ENCODE measurements at regions not wholly inside any gene's neighbourhood (a gene's known extent, or its start where the extent isn't known, plus 50 kb on each side); places are given as distances from the start of the nearest gene placed in this dataset.

GRCh38 chr10:105774351-105774750, 1133.3 kb downstream of the SORCS3 start:
- POLR2A ChIA-PET, result no interaction called here
- no peak overlapping the region for H3K27ac ChIP-seq (ENCODE audit: insufficient read depth, low read depth, low read length)
- no peaks in the 10 kb centered on the region for H3K9me1 ChIP-seq (replicated peaks; ENCODE audit: control insufficient read depth, extremely low read depth, insufficient read depth, low read length)
- dilution Hi-C loops (cut with MboI; ENCODE audit: extremely low pct_ligation_motif_present, low sequenced_read_pairs), result no loop called here
- CTCF ChIA-PET, result no interaction called here
- no peak overlapping the region for H3K4me2 ChIP-seq (ENCODE audit: insufficient read depth, low read length)
- H4K20me1 ChIP-seq (replicated peaks; ENCODE audit: control insufficient read depth, extremely low read depth, insufficient read depth, low read length), result no peaks in the 10 kb centered on the region
- H3K9me3 ChIP-seq (replicated peaks; ENCODE audit: control insufficient read depth, insufficient read depth, low read length), result peaks cover under 1% of the 10 kb centered on the region
- no peak overlapping the region for H3K4me3 ChIP-seq (replicated peaks in 1 of 3; ENCODE audit: insufficient read depth in 1 of 3, low read depth in 1 of 3, low read length in 3 of 3)
- no peak for FAIRE-seq
- no peak for DNase-seq (ENCODE audit: low read depth, low spot score)
- no peaks in the 10 kb centered on the region for H3K4me1 ChIP-seq (ENCODE audit: control insufficient read depth, extremely low read depth, insufficient read depth, low read length)
- H3K27me3 ChIP-seq (ENCODE audit: control insufficient read depth in 2 of 2, insufficient read depth in 2 of 2, low read length in 2 of 2), result no peaks in the 10 kb centered on the region
- no TSS peak for BruUV-seq (replicated peaks)
- no peaks in the 10 kb centered on the region for H3K36me3 ChIP-seq (ENCODE audit: control insufficient read depth in 2 of 2, extremely low read depth in 1 of 2, insufficient read depth in 2 of 2, low read length in 2 of 2)
- intact Hi-C loops (cut with micrococcal nuclease), result no loop called here
- H3K9ac ChIP-seq (replicated peaks; ENCODE audit: extremely low read depth, insufficient read depth, low read length), result no peak overlapping the region
- H2AFZ ChIP-seq (ENCODE audit: low read depth, low read length), result no peak overlapping the region
- no peaks in the 10 kb centered on the region for H3K79me2 ChIP-seq (ENCODE audit: control insufficient read depth, insufficient read depth, low read length)
- TF ChIP-seq POLR2AphosphoS5 (IDR thresholded peaks at IDR 0.05; ENCODE audit: insufficient read depth, low read depth, low read length), result no peak
- TF ChIP-seq EZH2 (IDR thresholded peaks at IDR 0.05; ENCODE audit: borderline replicate concordance, low read depth, low read length, severe bottlenecking), result no peak
- no peak for TF ChIP-seq POLR2A (IDR thresholded peaks at IDR 0.05; ENCODE audit: low read depth, low read length)
- no peak for TF ChIP-seq FOS (IDR thresholded peaks at IDR 0.05; ENCODE audit: borderline replicate concordance, insufficient read depth, low read length)
- TF ChIP-seq JUN (IDR thresholded peaks at IDR 0.05; ENCODE audit: borderline replicate concordance, insufficient read depth, insufficient read length, low read depth), result no peak

GRCh38 chr10:105770524-105771212, 1129.6 kb downstream of the SORCS3 start:
- no peaks in the 10 kb centered on the region for H3K36me3 ChIP-seq (ENCODE audit: control insufficient read depth in 2 of 2, extremely low read depth in 1 of 2, insufficient read depth in 2 of 2, low read length in 2 of 2)
- no peaks in the 10 kb centered on the region for H3K79me2 ChIP-seq (ENCODE audit: control insufficient read depth, insufficient read depth, low read length)
- intact Hi-C loops (cut with micrococcal nuclease) (no loop called here), dilution Hi-C loops (cut with MboI; ENCODE audit: extremely low pct_ligation_motif_present, low sequenced_read_pairs) (no loop called here)
- no peak overlapping the region for H3K27ac ChIP-seq (ENCODE audit: insufficient read depth, low read depth, low read length)
- no peaks in the 10 kb centered on the region for H3K9me1 ChIP-seq (replicated peaks; ENCODE audit: control insufficient read depth, extremely low read depth, insufficient read depth, low read length)
- no peaks in the 10 kb centered on the region for H3K27me3 ChIP-seq (ENCODE audit: control insufficient read depth in 2 of 2, insufficient read depth in 2 of 2, low read length in 2 of 2)
- FAIRE-seq (no peak), DNase-seq (ENCODE audit: low read depth, low spot score) (no peak)
- TF ChIP-seq MAX (IDR thresholded peaks at IDR 0.05; ENCODE audit: insufficient read depth, insufficient read length) (no peak), MYC (IDR thresholded peaks at IDR 0.05; ENCODE audit: low read depth, low read length) (no peak), GATA2 (IDR thresholded peaks at IDR 0.05; ENCODE audit: insufficient read depth, insufficient read length, low read depth, low read length) (no peak), JUN (IDR thresholded peaks at IDR 0.05; ENCODE audit: borderline replicate concordance, insufficient read depth, insufficient read length, low read depth) (no peak), FOS (IDR thresholded peaks at IDR 0.05; ENCODE audit: borderline replicate concordance, insufficient read depth, low read length) (no peak), POLR2A (IDR thresholded peaks at IDR 0.05; ENCODE audit: low read depth, low read length) (no peak), EZH2 (IDR thresholded peaks at IDR 0.05; ENCODE audit: borderline replicate concordance, low read depth, low read length, severe bottlenecking) (no peak), POLR2AphosphoS5 (IDR thresholded peaks at IDR 0.05; ENCODE audit: insufficient read depth, low read depth, low read length) (no peak), CTCF (IDR thresholded peaks at IDR 0.05; ENCODE audit: extremely low read depth in 1 of 2, insufficient read depth in 1 of 2, low read depth in 1 of 2, low read length in 2 of 2) (no peak)
- H3K4me2 ChIP-seq (ENCODE audit: insufficient read depth, low read length), result no peak overlapping the region
- H2AFZ ChIP-seq (ENCODE audit: low read depth, low read length), result no peak overlapping the region
- H3K4me1 ChIP-seq (ENCODE audit: control insufficient read depth, extremely low read depth, insufficient read depth, low read length), result no peaks in the 10 kb centered on the region
- H3K4me3 ChIP-seq (replicated peaks in 1 of 3; ENCODE audit: insufficient read depth in 1 of 3, low read depth in 1 of 3, low read length in 3 of 3), result no peak overlapping the region
- BruUV-seq (replicated peaks), result no TSS peak
- H4K20me1 ChIP-seq (replicated peaks; ENCODE audit: control insufficient read depth, extremely low read depth, insufficient read depth, low read length), result no peaks in the 10 kb centered on the region
- no peak overlapping the region for H3K9ac ChIP-seq (replicated peaks; ENCODE audit: extremely low read depth, insufficient read depth, low read length)
- H3K9me3 ChIP-seq (replicated peaks; ENCODE audit: control insufficient read depth, insufficient read depth, low read length), result peaks cover 3% of the 10 kb centered on the region
- ChIA-PET CTCF (no interaction called here), POLR2A (no interaction called here)

All from endothelial cell of umbilical vein (primary cell).